HepG2 (cell line): ENCODE measurements at regions not wholly inside any gene's neighbourhood (a gene's known extent, or its start where the extent isn't known, plus 50 kb on each side); places are given as distances from the start of the nearest gene placed in this dataset.

Experiments
- GATAD2A ChIP-seq: IDR thresholded peaks from 2 replicates; pipeline ENCODE4 v1.6.1; 2016
- HOXA7 ChIP-seq: sonication (generic); formaldehyde crosslinking; IDR thresholded peaks from 2 replicates; pipeline ENCODE4 v1.8.1; 2022; ENCODE audit warnings: mild to moderate bottlenecking, missing genetic modification reagents, moderate library complexity

- TF ChIP-seq HOXA7 (no peak), GATAD2A (CRISPR knock-in tag) (no peak)
Observed at GRCh38 chr11:19649751-19650150, 62.9 kb upstream of the NAV2 start.
